LoVo (cell line): ENCODE measurements at regions not wholly inside any gene's neighbourhood (a gene's known extent, or its start where the extent isn't known, plus 50 kb on each side); places are given as distances from the start of the nearest gene placed in this dataset.
A peak's percentile ranks its signal among the peaks of the same experiment; 100 is the strongest.
"Not testable (repeated sequence)": the region's sequence is repeated elsewhere in the genome, so short reads cannot be mapped to it uniquely, and the experiment has no call there.

ENCODE experiments used
- DNase-seq: peaks from one replicate; pipeline ENCODE4 v3.0.0-alpha.2; 2016; ENCODE audit warnings: low spot score

GRCh38 chr13:50527188-50527587 lies 316.3 kb downstream of the DLEU7 start:
- DNase-seq, result no peak

DNA sequence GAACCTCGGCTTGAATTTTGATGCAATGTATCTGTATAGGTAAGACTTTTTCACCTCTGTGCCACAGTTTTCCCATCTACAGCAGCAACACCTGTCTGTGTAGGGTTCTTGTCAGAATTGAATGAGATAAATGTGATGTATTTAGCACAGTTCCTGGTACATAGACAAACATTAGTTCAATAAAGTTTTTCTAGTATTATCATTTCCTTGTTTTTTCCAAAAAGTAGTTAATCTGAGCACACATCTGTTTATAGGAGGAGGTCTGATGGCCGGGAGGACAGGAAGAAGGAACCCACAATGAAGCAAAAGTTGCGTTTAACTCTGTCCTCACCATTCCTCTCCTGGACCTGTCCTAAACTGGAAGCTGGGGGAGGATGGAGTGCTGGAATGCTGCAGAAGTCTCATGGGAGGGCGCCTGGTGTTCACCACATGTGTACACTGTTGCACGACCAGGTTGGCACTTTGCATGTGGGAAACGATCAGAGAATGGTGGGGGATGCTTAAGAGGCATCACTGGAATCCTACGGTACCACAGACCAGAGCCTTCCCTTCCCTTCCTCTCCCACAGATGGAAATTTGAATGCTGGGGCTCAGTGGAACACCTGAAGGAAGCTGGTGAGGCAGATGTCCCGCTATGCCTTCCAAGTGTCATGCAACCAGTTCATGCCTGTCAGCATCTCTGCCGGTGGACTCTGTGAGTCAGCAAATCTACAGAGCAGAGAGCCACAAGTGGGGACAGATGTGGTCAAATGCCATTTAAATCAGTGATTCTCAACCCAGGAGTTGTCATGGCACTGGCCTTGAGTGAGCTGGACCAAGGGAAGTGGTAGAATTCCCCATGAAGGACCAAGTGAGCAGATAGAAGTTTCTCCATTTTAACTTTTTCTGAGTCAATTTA lies 315.6 kb downstream of the DLEU7 start:
- DNase-seq, result no peak

DNA sequence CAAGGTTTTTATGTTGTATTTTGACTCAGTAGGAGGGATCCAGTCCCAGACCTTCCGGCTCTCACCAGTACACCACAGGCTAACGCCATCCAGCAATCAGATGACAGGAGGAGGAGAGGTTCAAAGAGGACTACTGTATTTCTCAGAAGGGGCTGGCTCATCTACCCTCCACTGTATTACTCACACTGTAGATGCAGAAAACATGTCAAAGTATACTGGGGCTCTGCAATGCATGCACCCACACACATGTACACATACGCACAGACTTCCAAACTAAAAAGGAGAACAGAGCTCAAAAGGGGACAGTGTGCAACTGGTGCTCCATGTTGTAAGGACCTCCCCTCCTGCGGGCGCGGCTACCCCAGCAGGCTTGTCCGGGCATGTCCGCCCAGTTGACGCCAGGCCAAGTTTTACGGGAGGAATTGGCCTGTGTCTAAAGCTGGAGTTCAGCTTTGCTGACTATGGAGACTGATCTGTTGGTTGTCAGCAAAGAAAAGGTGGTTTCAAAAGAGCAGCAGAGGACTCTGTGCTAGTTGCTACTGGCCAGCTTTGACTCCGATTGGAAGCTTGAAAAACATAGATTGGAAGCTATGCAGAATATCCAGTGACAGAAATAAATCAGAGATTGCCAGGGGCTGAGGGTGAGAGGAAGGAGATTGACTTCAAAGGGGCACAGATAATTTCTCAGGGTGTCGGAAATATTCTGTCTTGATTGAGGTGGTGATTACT lies 314.2 kb downstream of the DLEU7 start:
- peak; percentile 89 for DNase-seq

GRCh38 chr13:50531917-50532899 lies 311.3 kb downstream of the DLEU7 start:
- DNase-seq, result peak; percentile 39

- DNase-seq, result no peak
These were observed 308.4 kb downstream of the DLEU7 start for GRCh38 chr13:50535050-50535449.

DNA sequence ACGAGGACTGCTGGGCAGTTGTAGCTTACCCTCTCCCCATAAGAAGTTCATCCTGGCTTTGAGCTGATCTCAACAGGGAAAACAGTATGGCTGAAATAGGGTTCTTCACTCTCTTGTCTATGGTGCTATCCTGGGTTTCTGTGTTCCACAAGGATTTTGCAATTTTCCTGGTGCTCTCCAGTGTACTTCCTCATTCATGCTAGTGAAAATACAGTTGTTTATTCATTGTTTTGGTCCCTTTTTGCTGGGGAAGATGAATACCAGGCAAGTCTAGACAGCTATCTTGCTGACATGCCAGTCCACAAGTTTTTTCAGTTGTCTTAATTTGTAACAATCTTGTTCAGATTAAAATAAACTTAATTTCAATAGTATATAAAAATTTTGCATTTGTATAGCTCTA lies 306.5 kb downstream of the DLEU7 start:
- no peak for DNase-seq

- no peak for DNase-seq
These were observed 303.5 kb downstream of the DLEU7 start for GRCh38 chr13:50539791-50540530.

- DNase-seq, result no peak
These were observed 300.4 kb downstream of the DLEU7 start for GRCh38 chr13:50543141-50543540.

DNA sequence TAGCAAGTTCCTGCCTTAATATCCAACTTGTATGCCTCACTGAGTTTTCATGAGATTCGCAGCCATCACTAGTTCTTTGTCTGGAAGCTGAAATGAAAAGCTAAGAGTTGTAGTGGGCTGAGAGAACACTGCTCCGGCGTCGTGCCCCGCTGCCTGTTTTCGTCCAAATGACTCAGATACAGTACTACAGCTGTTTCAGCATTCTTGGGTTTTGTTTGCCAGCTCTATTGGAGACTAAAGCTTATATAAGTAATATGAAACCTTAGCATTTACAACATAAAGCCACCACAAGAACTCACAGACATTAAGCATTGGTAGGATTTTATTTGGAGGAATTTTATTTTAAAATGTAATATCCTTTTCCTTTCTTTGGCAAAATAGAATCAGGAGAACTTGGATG lies 299.7 kb downstream of the DLEU7 start:
- no peak for DNase-seq

GRCh38 chr13:50544211-50544610 lies 299.3 kb downstream of the DLEU7 start:
- no peak for DNase-seq

DNA sequence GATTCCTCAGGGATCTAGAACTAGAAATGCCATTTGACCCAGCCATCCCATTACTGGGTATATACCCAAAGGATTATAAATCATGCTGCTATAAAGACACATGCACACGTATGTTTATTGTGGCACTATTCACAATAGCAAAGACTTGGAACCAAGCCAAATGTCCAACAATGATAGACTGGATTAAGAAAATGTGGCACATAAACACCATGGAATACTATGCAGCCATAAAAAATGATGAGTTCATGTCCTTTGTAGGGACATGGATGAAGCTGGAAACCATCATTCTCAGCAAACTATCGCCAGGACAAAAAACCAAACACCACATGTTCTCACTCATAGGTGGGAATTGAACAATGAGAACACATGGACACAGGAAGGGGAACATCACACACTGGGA lies 296.3 kb downstream of the DLEU7 start:
- not testable (repeated sequence) for DNase-seq

DNA sequence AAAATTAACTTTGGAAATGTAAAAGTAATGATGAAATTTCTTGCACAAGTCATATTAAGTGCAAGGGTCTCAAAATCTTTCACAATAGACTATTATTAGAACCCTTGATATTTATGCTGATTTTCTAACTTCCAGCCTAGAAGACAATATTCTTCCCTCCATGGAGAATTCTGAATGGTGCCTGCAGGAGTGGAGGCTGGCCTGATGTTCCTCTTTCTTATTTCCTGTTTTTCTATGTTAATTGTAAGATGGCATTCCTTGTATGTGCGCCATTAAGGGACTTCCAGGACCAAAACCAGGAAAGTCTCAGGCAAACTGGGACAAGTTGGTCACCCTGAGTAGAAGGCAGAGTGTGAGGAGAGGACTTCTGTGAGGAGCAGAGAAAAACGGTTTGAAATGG lies 294.9 kb downstream of the DLEU7 start:
- DNase-seq, result no peak

DNA sequence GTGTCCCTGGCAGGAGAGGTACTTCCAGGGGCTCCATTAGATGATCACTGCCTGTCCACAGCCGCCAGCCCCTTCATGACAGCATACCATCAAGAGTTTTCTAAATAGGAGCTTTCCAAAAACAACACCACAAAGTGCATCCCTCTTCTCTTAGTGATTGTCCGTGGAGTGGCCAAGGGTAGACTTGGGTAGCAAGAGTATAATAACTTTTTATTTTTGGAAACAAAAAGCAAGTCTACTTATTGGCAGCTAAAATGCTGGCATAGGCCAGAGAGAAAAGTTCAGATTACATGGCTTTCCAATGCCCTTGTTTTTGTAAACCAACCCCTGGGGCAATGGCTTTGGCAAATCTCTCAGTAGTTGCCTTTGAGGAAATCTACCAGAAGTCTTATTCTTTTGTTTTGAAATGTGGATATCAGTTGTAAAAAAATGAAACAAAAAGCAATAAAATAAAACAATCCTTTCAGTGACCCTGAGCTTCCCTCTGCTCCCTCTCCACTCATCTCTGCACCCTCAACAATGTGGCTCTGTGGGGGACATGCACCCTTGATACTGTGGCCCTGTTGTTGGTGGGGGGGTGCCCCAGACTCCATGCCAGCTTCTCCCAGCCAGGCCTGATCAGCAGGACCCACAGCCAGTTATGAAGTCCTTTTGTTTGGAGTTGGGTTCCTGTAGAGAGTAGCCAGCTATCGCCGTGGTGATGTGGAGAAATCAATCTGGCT lies 294.1 kb downstream of the DLEU7 start:
- no peak for DNase-seq

DNA sequence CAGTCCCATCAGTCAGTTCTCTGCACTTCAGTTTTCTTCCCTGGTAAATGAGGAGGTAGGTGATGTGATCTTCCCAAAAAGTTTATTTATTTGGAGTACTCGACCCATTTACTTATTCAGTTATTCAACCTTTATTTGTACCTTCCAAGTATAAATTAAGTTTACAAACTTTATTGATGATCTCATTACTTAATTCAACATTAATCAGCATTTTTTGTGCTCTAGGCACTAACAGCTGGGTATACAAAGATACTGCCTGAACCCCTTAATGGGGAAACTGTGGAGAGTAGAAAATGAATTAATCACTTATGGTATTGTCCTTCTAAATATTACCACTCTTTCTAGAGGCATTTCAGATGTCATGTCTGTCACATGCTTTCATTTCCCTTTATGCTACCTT lies 293.3 kb downstream of the DLEU7 start:
- DNase-seq, result no peak

- no peak for DNase-seq
These were observed 291.0 kb downstream of the DLEU7 start for GRCh38 chr13:50552424-50552966.

DNA sequence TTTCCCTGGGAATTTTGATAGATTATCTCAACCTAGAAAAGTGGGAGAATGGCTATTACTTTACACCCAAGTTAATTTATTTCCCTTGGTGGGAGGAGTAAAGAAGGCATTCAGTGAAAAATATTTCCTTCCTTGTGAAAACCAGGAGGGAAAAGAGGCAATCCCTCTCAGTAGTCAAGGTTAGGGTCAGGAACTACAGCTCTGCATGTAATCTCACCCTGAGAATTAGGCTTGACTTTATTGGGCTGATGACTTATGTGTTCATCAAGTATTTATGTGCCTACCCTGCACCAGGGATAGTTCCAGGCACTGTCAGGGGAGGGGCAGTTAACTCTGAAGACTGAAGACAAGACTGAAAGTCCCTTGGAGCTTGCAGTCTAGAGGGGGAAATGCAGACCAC lies 281.8 kb downstream of the DLEU7 start:
- no peak for DNase-seq

DNA sequence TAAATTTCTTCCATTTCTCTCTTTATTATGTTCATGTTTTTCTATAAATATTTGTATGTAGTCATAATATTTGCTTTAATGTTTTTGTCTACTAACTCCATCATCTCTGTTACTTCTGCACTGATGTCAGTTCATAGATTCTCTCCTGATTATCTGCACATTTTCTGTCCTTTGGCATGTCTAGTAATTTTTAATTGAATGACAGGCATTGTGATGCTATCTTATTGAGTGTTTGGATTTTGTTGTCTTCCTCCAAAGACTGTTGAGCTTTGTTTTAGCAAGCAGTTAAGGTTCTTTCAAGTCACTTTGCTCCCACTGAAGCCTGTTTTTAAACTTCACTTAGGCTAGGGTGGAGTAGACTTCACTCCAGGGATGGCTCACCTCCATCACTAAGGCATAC lies 276.8 kb downstream of the DLEU7 start:
- DNase-seq, result no peak

- no peak for DNase-seq
These were observed 271.4 kb downstream of the DLEU7 start for GRCh38 chr13:50572129-50572528.

- no peak for DNase-seq
These were observed 270.4 kb downstream of the DLEU7 start for GRCh38 chr13:50573066-50573465.

GRCh38 chr13:50574731-50575130 lies 268.8 kb downstream of the DLEU7 start:
- DNase-seq, result no peak

GRCh38 chr13:50575138-50575537 lies 268.4 kb downstream of the DLEU7 start:
- DNase-seq, result no peak
